Activated CD8-positive, alpha-beta T cell treated with anti-CD3 and anti-CD28 coated beads for 36 hours (primary cell): ENCODE measurements at regions not wholly inside any gene's neighbourhood (a gene's known extent, or its start where the extent isn't known, plus 50 kb on each side); places are given as distances from the start of the nearest gene placed in this dataset.

Source experiments
- ATAC-seq: fragments of 200-7000 bp; cut with Tn5 transposase; one replicate; pipeline ENCODE4 v1.10.0; 2021; ENCODE audit warnings: mild to moderate bottlenecking, moderate library complexity
- CTCF ChIA-PET: fragments of 350-600 bp; sonication (Branson Sonifier 250); formaldehyde crosslinking; loops from one replicate; lab custom pipeline; 2021; ENCODE audit warnings: antibody characterized with exemption; lab: Charles Lee
- POLR2A ChIA-PET: fragments of 350-600 bp; sonication (Branson Sonifier 250); formaldehyde crosslinking; loops from one replicate; lab custom pipeline; 2021; ENCODE audit warnings: antibody characterized with exemption; lab: Charles Lee
- DNase-seq: peaks from one replicate; pipeline ENCODE4 v3.0.0-alpha.2; 2020
- H3K27ac Mint-ChIP-seq: one replicate; pipeline ENCODE4 v1.8.0; 2021; ENCODE audit warnings: mild to moderate bottlenecking, mixed read lengths
- H3K27me3 Mint-ChIP-seq: one replicate; pipeline ENCODE4 v1.8.0; 2021; ENCODE audit warnings: mixed read lengths
- H3K36me3 Mint-ChIP-seq: one replicate; pipeline ENCODE4 v1.8.0; 2021; ENCODE audit warnings: low read depth, mixed read lengths
- H3K4me1 Mint-ChIP-seq: one replicate; pipeline ENCODE4 v1.8.0; 2021; ENCODE audit warnings: low read depth, mixed read lengths
- H3K4me3 Mint-ChIP-seq: one replicate; pipeline ENCODE4 v1.8.0; 2021; ENCODE audit warnings: mild to moderate bottlenecking, moderate library complexity, mixed read lengths
- H3K9me3 Mint-ChIP-seq: one replicate; pipeline ENCODE4 v1.8.0; 2021; ENCODE audit warnings: mixed read lengths
- CTCF ChIP-seq: fragments of 200-600 bp; IDR thresholded peaks from one replicate; pipeline ENCODE4 v1.8.0; 2022; ENCODE audit warnings: antibody characterized with exemption, mild to moderate bottlenecking
- intact Hi-C: fragments of 100-400 bp; cut with micrococcal nuclease; formaldehyde crosslinking; loops from one replicate; pipeline ENCODE4 v1.10.0; 2022

- POLR2A ChIA-PET = interaction anchor here (0.9 to 1.6 kb wide), 2 partner anchors 10 to 198 kb away, joined by 4 to 7 read pairs; no protein-coding TSS in a partner anchor
- intact Hi-C loops = no loop called here
Observed at GRCh38 chr1:54476530-54477109, 70.4 kb upstream of the SSBP3 start.

GRCh38 chr1:54475946-54476516 is 69.8 kb upstream of the SSBP3 start:
- Mint-ChIP-seq H3K9me3 (no peaks in the 10 kb centered on the region), H3K27ac (peak overlapping the region; percentile 70), H3K4me3 (peak overlapping the region; percentile 58), H3K36me3 (no peaks in the 10 kb centered on the region), H3K27me3 (peaks cover 5% of the 10 kb centered on the region), H3K4me1 (peaks cover 57% of the 10 kb centered on the region)
- POLR2A ChIA-PET = interaction anchor here (0.9 to 1.2 kb wide), 2 partner anchors 11 kb away, joined by 4 to 5 read pairs; no protein-coding TSS in a partner anchor
- intact Hi-C loops = no loop called here
- TF ChIP-seq CTCF = no peak
- CTCF ChIA-PET = no interaction called here
- ATAC-seq (peak; percentile 4), DNase-seq (no peak)

More at GRCh38 chr1:54476530-54477109, 70.4 kb upstream of the SSBP3 start:
- Mint-ChIP-seq H3K27me3 (peaks cover 5% of the 10 kb centered on the region), H3K36me3 (no peaks in the 10 kb centered on the region), H3K4me3 (no peak overlapping the region), H3K27ac (peak overlapping the region; percentile 51), H3K9me3 (no peaks in the 10 kb centered on the region), H3K4me1 (peaks cover 63% of the 10 kb centered on the region)
- CTCF ChIA-PET = interaction anchor here (1.3 to 1.5 kb wide), 2 partner anchors 10 to 12 kb away, joined by 7 to 10 read pairs; no protein-coding TSS in a partner anchor
- TF ChIP-seq CTCF = no peak
- no peak for ATAC-seq
- DNase-seq = no peak

- DNase-seq (peak; percentile 70), ATAC-seq (peak; percentile 63)
- no peaks in the 10 kb centered on the region for H3K36me3 Mint-ChIP-seq
- H3K9me3 Mint-ChIP-seq = no peaks in the 10 kb centered on the region
- CTCF ChIA-PET = interaction anchor here (2.9 kb wide), 1 partner anchor 14 kb away, joined by 12 read pairs; no protein-coding TSS in a partner anchor
- H3K4me1 Mint-ChIP-seq = peaks cover 51% of the 10 kb centered on the region
- TF ChIP-seq CTCF = no peak
- peak overlapping the region; percentile 70 for H3K27ac Mint-ChIP-seq
- intact Hi-C loops = no loop called here
- H3K4me3 Mint-ChIP-seq = peak overlapping the region; percentile 58
- POLR2A ChIA-PET = interaction anchor here (0.7 to 1.2 kb wide), 4 partner anchors 10 to 14 kb away, joined by 3 to 5 read pairs (median 4); no protein-coding TSS in a partner anchor
- peaks cover 5% of the 10 kb centered on the region for H3K27me3 Mint-ChIP-seq
Observed at GRCh38 chr1:54475357-54475881, 69.2 kb upstream of the SSBP3 start.

- peaks cover 45% of the 10 kb centered on the region for H3K4me1 Mint-ChIP-seq
- ChIA-PET CTCF (interaction anchor here (1.9 to 2.9 kb wide), 2 partner anchors 10 to 15 kb away, joined by 4 to 12 read pairs; no protein-coding TSS in a partner anchor), POLR2A (interaction anchor here (0.7 to 1.2 kb wide), 5 partner anchors 9 to 71 kb away, joined by 3 to 5 read pairs (median 3); no protein-coding TSS in a partner anchor)
- peak overlapping the region; percentile 60 for H3K4me3 Mint-ChIP-seq
- TF ChIP-seq CTCF = no peak
- ATAC-seq = peak; percentile 67
- DNase-seq = peak; percentile 54
- no peaks in the 10 kb centered on the region for H3K36me3 Mint-ChIP-seq
- H3K9me3 Mint-ChIP-seq = peaks cover under 1% of the 10 kb centered on the region
- peaks cover 5% of the 10 kb centered on the region for H3K27me3 Mint-ChIP-seq
- peak overlapping the region; percentile 70 for H3K27ac Mint-ChIP-seq
- intact Hi-C loops = loop anchor here (5.0 kb wide), 1 partner anchor 67 kb away; the partner anchor contains the start of gene SSBP3
Observed at GRCh38 chr1:54474310-54475251, 68.4 kb upstream of the SSBP3 start.
